ENCODE measurements at regions not wholly inside any gene's neighbourhood (a gene's known extent, or its start where the extent isn't known, plus 50 kb on each side); places are given as distances from the start of the nearest gene placed in this dataset.

DNA sequence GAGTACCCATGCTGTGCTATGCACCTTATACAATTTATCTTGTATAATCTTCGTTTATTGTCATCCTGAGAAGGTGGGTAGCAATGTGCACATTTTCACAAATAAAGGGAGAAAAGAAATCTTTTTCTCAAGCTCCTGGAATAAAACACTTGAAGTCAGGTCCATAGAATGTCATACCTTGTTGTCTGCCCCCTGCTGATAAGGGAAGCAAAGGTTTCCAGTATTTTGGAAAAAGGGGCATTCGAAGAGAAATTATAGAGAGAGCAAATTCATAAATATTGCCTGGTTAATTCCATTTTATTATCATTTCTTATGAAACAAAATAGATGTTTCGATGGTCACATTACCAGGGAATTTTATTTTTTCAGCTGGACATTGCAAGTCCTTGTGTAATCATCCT lies 277.8 kb downstream of the RAP2B start:
- H3K4me3 ChIP-seq: no peak overlapping the region
- TF ChIP-seq, protein P1, sequence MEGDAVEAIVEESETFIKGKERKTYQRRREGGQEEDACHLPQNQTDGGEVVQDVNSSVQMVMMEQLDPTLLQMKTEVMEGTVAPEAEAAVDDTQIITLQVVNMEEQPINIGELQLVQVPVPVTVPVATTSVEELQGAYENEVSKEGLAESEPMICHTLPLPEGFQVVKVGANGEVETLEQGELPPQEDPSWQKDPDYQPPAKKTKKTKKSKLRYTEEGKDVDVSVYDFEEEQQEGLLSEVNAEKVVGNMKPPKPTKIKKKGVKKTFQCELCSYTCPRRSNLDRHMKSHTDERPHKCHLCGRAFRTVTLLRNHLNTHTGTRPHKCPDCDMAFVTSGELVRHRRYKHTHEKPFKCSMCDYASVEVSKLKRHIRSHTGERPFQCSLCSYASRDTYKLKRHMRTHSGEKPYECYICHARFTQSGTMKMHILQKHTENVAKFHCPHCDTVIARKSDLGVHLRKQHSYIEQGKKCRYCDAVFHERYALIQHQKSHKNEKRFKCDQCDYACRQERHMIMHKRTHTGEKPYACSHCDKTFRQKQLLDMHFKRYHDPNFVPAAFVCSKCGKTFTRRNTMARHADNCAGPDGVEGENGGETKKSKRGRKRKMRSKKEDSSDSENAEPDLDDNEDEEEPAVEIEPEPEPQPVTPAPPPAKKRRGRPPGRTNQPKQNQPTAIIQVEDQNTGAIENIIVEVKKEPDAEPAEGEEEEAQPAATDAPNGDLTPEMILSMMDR (IDR thresholded peaks at IDR 0.05): no peak
- no peak overlapping the region for H3K27ac ChIP-seq
- no peaks in the 10 kb centered on the region for H3K27me3 ChIP-seq
- H3K36me3 ChIP-seq: no peaks in the 10 kb centered on the region
- ATAC-seq (no peak), DNase-seq (no peak)
- peaks cover 0 to 6% (median 0%) of the 10 kb centered on the region in 9 donors for H3K4me1 ChIP-seq
- no peaks in the 10 kb centered on the region for H3K9me3 ChIP-seq
- 85 to 92% methylated on average over 3 of the region's 3 CpGs for WGBS, 2 donors
- intact Hi-C loops (cut with DNase I): loop anchor here in 1 of 10 donors (10.0 kb wide), 1 partner anchor 155 kb away; no protein-coding TSS in a partner anchor

DNA sequence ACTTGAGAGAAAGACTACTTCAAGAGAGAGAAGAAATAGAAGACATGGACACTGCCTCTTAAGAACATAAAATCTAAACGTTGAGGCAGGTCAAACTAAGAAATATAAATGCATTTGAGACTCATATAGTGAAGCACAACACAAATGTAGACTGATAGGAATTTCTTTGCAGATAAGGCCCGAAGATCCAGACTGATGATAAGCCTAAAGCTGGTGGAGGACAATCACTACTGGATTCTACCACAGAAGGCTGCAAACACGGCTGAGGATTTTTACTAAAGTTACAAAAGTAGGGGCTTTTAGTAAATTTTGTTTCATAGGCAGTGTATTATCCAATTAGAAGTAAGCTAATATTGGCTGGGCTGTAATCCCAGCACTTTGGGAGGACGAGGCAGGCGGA lies 278.3 kb downstream of the RAP2B start:
- TF ChIP-seq, protein P1 (IDR thresholded peaks at IDR 0.05): no peak
- Histone ChIP-seq H3K9me3 (no peaks in the 10 kb centered on the region), H3K4me3 (no peak overlapping the region), H3K27me3 (no peaks in the 10 kb centered on the region), H3K4me1 (peaks cover 0 to 6% (median 0%) of the 10 kb centered on the region in 9 donors), H3K27ac (no peak overlapping the region), H3K36me3 (no peaks in the 10 kb centered on the region)
- DNase-seq (no peak), ATAC-seq (no peak)
- 90 to 95% methylated on average over 5 of the region's 5 CpGs for WGBS, 2 donors
- intact Hi-C loops (cut with DNase I): no loop called here

DNA sequence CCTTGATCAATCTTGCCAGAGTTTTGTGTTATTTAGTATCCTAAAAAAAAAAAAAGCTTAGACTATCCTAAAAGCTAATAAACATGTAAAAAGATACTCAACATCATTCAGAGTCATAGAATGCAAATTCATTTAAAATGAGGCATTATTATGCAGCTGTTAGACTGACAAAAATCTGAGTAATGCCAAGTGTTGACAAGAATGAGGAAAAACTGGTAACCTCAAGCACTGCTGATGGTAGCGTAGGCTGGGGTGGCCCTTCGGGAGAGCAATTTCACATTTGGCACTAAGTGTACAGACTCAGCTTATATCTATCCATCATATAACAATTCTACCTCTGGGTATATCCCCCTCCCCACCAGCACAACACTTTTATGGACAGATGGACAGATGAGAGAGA lies 280.4 kb downstream of the RAP2B start:
- intact Hi-C loops (cut with DNase I): no loop called here
- H3K36me3 ChIP-seq: no peaks in the 10 kb centered on the region
- TF ChIP-seq, protein P1 (IDR thresholded peaks at IDR 0.05): no peak
- no peak overlapping the region for H3K27ac ChIP-seq
- ATAC-seq (no peak), DNase-seq (no peak)
- 74 to 75% methylated on average over 2 of the region's 2 CpGs for WGBS, 2 donors
- no peak overlapping the region for H3K4me3 ChIP-seq
- peaks cover 0 to 4% (median 0%) of the 10 kb centered on the region in 9 donors for H3K4me1 ChIP-seq
- no peaks in the 10 kb centered on the region for H3K27me3 ChIP-seq
- H3K9me3 ChIP-seq: no peaks in the 10 kb centered on the region

DNA sequence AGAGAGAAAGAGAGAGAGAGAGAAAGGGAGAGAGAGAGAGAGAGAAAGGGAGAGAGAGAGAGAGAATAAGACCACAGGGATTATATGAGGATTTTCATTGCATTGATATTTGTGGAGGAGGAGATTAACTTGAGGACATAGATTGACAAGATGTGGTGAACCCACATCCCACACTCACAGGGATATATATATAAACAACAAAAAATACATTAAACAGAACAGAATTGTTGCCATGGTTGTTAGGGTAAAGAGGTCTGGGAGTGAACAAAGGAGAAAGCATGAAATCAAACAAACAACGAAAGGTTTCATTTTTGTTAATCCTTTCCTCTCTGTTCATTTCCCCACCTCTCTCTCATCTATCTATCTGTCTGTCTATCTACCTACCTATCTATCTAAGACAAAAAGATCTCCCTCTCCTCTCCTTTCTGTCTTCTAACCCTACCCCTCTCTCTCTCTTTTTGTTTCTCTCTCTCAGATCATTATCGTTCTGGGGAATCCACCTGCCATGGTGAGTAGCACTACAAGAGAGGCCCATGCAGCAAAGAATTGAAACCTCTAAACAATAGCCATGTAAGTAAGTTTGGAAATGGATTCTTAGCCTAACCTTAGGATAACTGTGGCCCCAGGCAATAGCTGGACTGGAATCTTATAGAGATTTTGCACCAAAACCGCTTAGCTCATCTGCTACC lies 280.9 kb downstream of the RAP2B start:
- DNase-seq (no peak), ATAC-seq (no peak)
- no peak overlapping the region for H3K27ac ChIP-seq
- 85 to 89% methylated on average over 3 of the region's 3 CpGs for WGBS, 2 donors
- H3K27me3 ChIP-seq: no peaks in the 10 kb centered on the region
- H3K4me3 ChIP-seq: no peak overlapping the region
- TF ChIP-seq, protein P1 (IDR thresholded peaks at IDR 0.05): no peak
- no peaks in the 10 kb centered on the region for H3K36me3 ChIP-seq
- H3K9me3 ChIP-seq: no peaks in the 10 kb centered on the region
- intact Hi-C loops (cut with DNase I): no loop called here
- H3K4me1 ChIP-seq: no peaks in the 10 kb centered on the region
